Vagina (tissue), 2 donors: ENCODE measurements at regions not wholly inside any gene's neighbourhood (a gene's known extent, or its start where the extent isn't known, plus 50 kb on each side); places are given as distances from the start of the nearest gene placed in this dataset.

Experiments used
- DNase-seq, 2 donors: peaks; one replicate each; pipeline ENCODE4 v3.0.0-alpha.2; 2017; ENCODE audit errors: extremely low spot score in 2 of 2
- H3K27ac ChIP-seq: fragments of 200-600 bp; sonication (generic); one replicate; pipeline ENCODE4 v1.5.1; 2019
- H3K27me3 ChIP-seq: fragments of 200-600 bp; sonication (generic); one replicate; pipeline ENCODE4 v1.5.1; 2019
- H3K36me3 ChIP-seq, 2 donors: fragments of 200-600 bp; sonication (generic); one replicate each; pipeline ENCODE4 v1.5.1; 2017 to 2019
- H3K4me1 ChIP-seq: fragments of 200-600 bp; sonication (generic); one replicate; pipeline ENCODE4 v1.5.1; 2019
- H3K4me3 ChIP-seq, 2 donors: fragments of 200-600 bp; sonication (generic); 1 replicate in 1 of 2; 2 replicates in 1 of 2; pipeline ENCODE4 v1.5.1; 2016 to 2019
- H3K9me3 ChIP-seq: fragments of 200-600 bp; sonication (generic); one replicate; pipeline ENCODE4 v1.5.1; 2019
- CTCF ChIP-seq, 3 experiments: fragments of 450-650 bp in 2 of 3; fragments of 200-600 bp in 1 of 3; sonication (generic) in 1 of 3; IDR thresholded peaks; one replicate each; pipeline ENCODE4 v1.5.1; 2017 to 2019; ENCODE audit warnings: antibody characterized with exemption in 3 of 3, mild to moderate bottlenecking in 2 of 3, moderate library complexity in 2 of 3
- POLR2A ChIP-seq, 2 donors: fragments of 450-650 bp; IDR thresholded peaks; one replicate each; pipeline ENCODE4 v1.6.1; 2017; ENCODE audit warnings: antibody characterized with exemption in 2 of 2, mild to moderate bottlenecking in 2 of 2, moderate library complexity in 2 of 2
- POLR2AphosphoS5 ChIP-seq, 2 donors: sonication (generic); formaldehyde crosslinking; IDR thresholded peaks; one replicate each; pipeline ENCODE4 v1.9.0; 2017; ENCODE audit warnings: antibody characterized with exemption in 2 of 2, mild to moderate bottlenecking in 2 of 2, low read depth in 1 of 2; ENCODE audit not compliant: insufficient read depth in 1 of 2
- intact Hi-C: fragments of 100-400 bp; cut with DNase I; formaldehyde crosslinking; loops from one replicate; pipeline ENCODE4 v1.15.1; 2023

DNA sequence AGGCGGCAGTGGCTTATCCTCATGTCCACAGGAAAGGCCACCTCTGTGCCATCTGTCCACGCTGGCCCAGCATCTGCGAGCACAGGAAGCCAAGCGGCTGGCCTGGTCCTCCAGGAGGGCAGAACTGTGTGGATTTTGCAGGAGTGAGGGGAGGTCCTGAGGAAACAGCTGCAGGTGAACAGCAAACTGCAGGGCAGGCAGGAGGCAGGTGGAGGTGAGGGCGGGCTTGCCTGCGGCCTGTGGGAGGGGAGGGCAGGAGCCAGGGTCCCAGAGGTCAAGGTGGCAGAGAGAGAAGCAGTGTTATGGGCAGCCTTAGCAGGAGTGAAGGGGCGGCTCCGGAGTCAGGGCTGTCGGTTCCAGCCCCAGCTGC, 369.7 kb downstream of the SHANK2 start:
- intact Hi-C loops: no loop called here
- TF ChIP-seq POLR2AphosphoS5 (IDR thresholded peaks at IDR 0.05; ENCODE audit: insufficient read depth in 1 of 2, low read depth in 1 of 2) (no peak), CTCF (IDR thresholded peaks at IDR 0.05) (no peak), POLR2A (IDR thresholded peaks at IDR 0.05) (no peak)

DNA sequence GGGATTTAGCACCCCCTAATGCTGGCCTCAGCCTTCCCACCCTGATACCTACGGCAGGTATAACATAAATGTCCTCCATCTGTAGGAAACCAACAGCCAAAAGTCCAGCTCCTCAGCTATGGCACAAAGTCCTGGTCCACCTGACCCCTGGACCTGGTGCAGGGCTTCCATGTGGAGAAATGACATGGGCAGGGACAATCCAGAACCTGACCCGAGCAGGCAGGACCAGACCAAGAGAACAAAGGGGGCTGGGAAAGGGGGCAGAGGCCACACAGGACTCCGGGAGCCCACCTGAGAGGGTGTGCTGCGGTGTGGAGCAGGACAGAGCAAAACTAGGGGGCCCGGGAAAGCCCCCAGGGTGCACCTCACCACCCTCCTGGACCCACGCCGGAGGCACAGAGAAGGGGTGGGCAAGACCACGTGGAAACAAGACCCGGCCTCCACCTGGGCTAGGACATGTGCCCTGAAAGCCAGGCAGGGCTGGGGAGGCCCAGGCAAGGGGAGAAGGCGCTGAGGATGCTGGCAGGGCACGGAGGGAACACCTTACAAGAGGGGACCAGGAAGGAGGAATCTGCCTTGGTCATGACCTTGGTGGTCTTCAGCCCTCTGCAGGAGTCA, 368.9 kb downstream of the SHANK2 start:
- no peaks in the 10 kb centered on the region for H3K9me3 ChIP-seq
- H3K4me1 ChIP-seq: peaks cover 6% of the 10 kb centered on the region
- DNase-seq: no peak
- H3K27ac ChIP-seq: no peak overlapping the region
- TF ChIP-seq CTCF (IDR thresholded peaks at IDR 0.05): no peak
- TF ChIP-seq POLR2AphosphoS5 (IDR thresholded peaks at IDR 0.05; ENCODE audit: insufficient read depth in 1 of 2, low read depth in 1 of 2): no peak
- no peak for TF ChIP-seq POLR2A (IDR thresholded peaks at IDR 0.05)
- H3K36me3 ChIP-seq: no peaks in the 10 kb centered on the region
- H3K27me3 ChIP-seq: no peaks in the 10 kb centered on the region
- intact Hi-C loops: no loop called here
- no peak overlapping the region for H3K4me3 ChIP-seq

More for the DNA sequence above, 369.7 kb downstream of the SHANK2 start:
- Histone ChIP-seq H3K9me3 (no peaks in the 10 kb centered on the region), H3K27ac (no peak overlapping the region), H3K4me3 (no peak overlapping the region), H3K27me3 (no peaks in the 10 kb centered on the region), H3K36me3 (no peaks in the 10 kb centered on the region), H3K4me1 (peaks cover 6% of the 10 kb centered on the region)
- DNase-seq: no peak

DNA sequence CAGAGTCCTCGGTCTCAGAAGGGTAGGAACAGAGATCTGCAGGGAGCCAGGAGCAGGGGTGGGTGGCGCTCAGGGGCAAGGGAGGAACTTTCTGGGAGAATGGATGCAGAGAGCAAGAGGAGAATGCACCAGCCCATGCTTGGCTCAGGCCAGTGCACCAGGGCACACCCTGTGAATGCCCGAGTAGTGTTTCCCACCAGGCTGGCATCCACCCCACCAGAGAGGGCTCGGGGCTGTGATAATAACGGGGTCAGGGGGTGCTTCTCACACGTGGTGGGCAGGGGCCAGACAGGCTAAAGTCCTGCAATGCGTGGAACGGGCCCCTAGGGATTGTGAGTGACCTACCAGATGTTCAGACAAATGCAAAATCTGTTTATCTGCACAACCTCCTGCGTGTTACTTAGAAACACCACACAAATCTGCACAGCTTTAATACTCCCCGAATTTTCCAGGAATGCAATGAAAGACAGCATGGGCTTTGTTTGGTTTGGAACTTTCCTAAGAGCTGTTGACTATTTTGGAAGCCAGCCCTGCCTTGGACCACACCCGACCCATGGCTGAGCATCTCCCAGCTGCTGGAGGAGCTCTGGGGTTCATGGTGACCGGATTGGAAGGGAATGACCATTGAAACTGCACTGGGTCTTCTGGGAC, 368.3 kb downstream of the SHANK2 start:
- TF ChIP-seq POLR2AphosphoS5 (IDR thresholded peaks at IDR 0.05; ENCODE audit: insufficient read depth in 1 of 2, low read depth in 1 of 2): no peak
- TF ChIP-seq CTCF (IDR thresholded peaks at IDR 0.05): no peak
- no peak for TF ChIP-seq POLR2A (IDR thresholded peaks at IDR 0.05)
- H3K9me3 ChIP-seq: no peaks in the 10 kb centered on the region
- no peak overlapping the region for H3K4me3 ChIP-seq
- no peaks in the 10 kb centered on the region for H3K36me3 ChIP-seq
- intact Hi-C loops: no loop called here
- H3K4me1 ChIP-seq: peaks cover 6% of the 10 kb centered on the region
- no peak overlapping the region for H3K27ac ChIP-seq
- no peak for DNase-seq
- no peaks in the 10 kb centered on the region for H3K27me3 ChIP-seq

- H3K36me3 ChIP-seq: no peaks in the 10 kb centered on the region
- no peak overlapping the region for H3K27ac ChIP-seq
- no peak for DNase-seq
- H3K4me3 ChIP-seq: no peak overlapping the region
- H3K27me3 ChIP-seq: no peaks in the 10 kb centered on the region
- H3K9me3 ChIP-seq: no peaks in the 10 kb centered on the region
- intact Hi-C loops: no loop called here
- TF ChIP-seq POLR2A (IDR thresholded peaks at IDR 0.05) (no peak), POLR2AphosphoS5 (IDR thresholded peaks at IDR 0.05; ENCODE audit: insufficient read depth in 1 of 2, low read depth in 1 of 2) (no peak), CTCF (IDR thresholded peaks at IDR 0.05) (no peak)
- H3K4me1 ChIP-seq: peaks cover 6% of the 10 kb centered on the region
Measured at GRCh38 chr11:70885281-70886231, 366.8 kb downstream of the SHANK2 start.
